ENCODE measurements at regions not wholly inside any gene's neighbourhood (a gene's known extent, or its start where the extent isn't known, plus 50 kb on each side); places are given as distances from the start of the nearest gene placed in this dataset.

DNA sequence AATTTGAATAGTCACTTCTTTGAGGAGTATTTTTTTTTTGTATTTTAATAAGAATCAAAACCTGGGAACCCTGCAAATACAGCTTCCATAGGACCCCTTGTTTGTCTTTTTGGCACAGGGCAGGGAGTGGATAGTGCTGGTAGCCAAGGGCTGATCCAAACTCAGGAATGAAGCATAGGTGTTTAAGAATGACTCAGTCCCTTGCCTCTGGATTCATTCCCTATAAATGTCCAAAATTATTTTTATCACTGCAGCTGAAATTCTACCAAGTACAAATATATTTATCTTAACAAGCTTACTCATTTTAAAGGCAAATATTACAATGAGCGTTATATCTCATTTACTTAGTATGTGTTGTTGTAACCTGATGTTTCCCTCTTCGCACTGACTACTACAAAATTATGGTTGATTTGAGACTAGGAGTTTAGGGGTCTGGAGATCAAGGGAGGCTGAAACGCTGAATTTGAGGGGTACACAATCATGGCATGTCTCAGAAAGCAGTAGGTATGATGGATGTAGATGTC is 278.6 kb upstream of the LYPLAL1 start:
- no peak overlapping the region for H3K27ac Mint-ChIP-seq
- Histone ChIP-seq H3K36me3 (ENCODE audit: control insufficient read depth, insufficient read depth, low read length) (no peaks in the 10 kb centered on the region), H3K9ac (ENCODE audit: extremely low read depth, low read length, poor library complexity, severe bottlenecking) (no peak overlapping the region), H3K27me3 (ENCODE audit: control insufficient read depth, insufficient read depth, low read length, poor library complexity, severe bottlenecking) (no peaks in the 10 kb centered on the region), H3K27ac (ENCODE audit: low read depth, low read length) (no peak overlapping the region), H3K4me1 (ENCODE audit: control insufficient read depth, insufficient read depth, low read length) (no peaks in the 10 kb centered on the region), H3K9me3 (ENCODE audit: control insufficient read depth, low read length) (no peaks in the 10 kb centered on the region), H3K4me3 (ENCODE audit: low read length) (no peak overlapping the region)
- no peaks in the 10 kb centered on the region for H3K4me1 Mint-ChIP-seq
- TF ChIP-seq, protein P1, sequence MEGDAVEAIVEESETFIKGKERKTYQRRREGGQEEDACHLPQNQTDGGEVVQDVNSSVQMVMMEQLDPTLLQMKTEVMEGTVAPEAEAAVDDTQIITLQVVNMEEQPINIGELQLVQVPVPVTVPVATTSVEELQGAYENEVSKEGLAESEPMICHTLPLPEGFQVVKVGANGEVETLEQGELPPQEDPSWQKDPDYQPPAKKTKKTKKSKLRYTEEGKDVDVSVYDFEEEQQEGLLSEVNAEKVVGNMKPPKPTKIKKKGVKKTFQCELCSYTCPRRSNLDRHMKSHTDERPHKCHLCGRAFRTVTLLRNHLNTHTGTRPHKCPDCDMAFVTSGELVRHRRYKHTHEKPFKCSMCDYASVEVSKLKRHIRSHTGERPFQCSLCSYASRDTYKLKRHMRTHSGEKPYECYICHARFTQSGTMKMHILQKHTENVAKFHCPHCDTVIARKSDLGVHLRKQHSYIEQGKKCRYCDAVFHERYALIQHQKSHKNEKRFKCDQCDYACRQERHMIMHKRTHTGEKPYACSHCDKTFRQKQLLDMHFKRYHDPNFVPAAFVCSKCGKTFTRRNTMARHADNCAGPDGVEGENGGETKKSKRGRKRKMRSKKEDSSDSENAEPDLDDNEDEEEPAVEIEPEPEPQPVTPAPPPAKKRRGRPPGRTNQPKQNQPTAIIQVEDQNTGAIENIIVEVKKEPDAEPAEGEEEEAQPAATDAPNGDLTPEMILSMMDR (conservative IDR thresholded peaks at IDR 0.05), result no peak
- no peaks in the 10 kb centered on the region for H3K9me3 Mint-ChIP-seq
- H3K27me3 Mint-ChIP-seq (ENCODE audit: insufficient read depth), result no peaks in the 10 kb centered on the region
- no peaks in the 10 kb centered on the region for H3K36me3 Mint-ChIP-seq (ENCODE audit: low read depth)
- 78 to 89% methylated on average over 1 to 3 of the region's 3 CpGs for WGBS, 2 experiments (ENCODE audit: insufficient coverage in 1 of 2, insufficient read length in 1 of 2)
- no peak overlapping the region for H3K4me3 Mint-ChIP-seq
- no peak for DNase-seq

DNA sequence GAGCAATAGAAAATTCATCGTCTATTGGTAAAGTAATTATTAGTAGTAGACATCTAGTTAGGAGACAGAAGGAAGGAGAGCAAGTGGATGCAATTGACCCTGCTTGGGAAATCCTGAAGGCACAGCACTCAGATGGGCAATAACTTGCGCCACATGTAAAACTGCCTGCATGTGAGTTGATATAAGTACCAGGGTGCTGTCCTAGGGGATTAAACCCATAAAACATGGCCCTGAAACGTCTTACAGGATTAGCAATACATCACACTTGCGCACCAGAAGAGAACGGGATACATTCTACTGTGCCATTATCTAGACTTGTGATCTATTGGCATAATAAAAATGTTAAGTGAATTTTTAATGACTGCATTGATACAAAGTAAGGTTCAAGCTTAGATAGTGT is 277.5 kb upstream of the LYPLAL1 start:
- Mint-ChIP-seq H3K9me3 (no peaks in the 10 kb centered on the region), H3K27ac (no peak overlapping the region), H3K36me3 (ENCODE audit: low read depth) (no peaks in the 10 kb centered on the region), H3K4me1 (no peaks in the 10 kb centered on the region), H3K4me3 (no peak overlapping the region), H3K27me3 (ENCODE audit: insufficient read depth) (no peaks in the 10 kb centered on the region)
- Histone ChIP-seq H3K4me3 (ENCODE audit: low read length) (no peak overlapping the region), H3K36me3 (ENCODE audit: control insufficient read depth, insufficient read depth, low read length) (no peaks in the 10 kb centered on the region), H3K27ac (ENCODE audit: low read depth, low read length) (no peak overlapping the region), H3K9me3 (ENCODE audit: control insufficient read depth, low read length) (no peaks in the 10 kb centered on the region), H3K4me1 (ENCODE audit: control insufficient read depth, insufficient read depth, low read length) (no peaks in the 10 kb centered on the region), H3K27me3 (ENCODE audit: control insufficient read depth, insufficient read depth, low read length, poor library complexity, severe bottlenecking) (no peaks in the 10 kb centered on the region), H3K9ac (ENCODE audit: extremely low read depth, low read length, poor library complexity, severe bottlenecking) (no peak overlapping the region)
- WGBS, 2 experiments (ENCODE audit: insufficient coverage in 1 of 2, insufficient read length in 1 of 2), result 89 to 95% methylated on average over 3 to 5 of the region's 5 CpGs
- DNase-seq, result no peak
- TF ChIP-seq, protein P1 (conservative IDR thresholded peaks at IDR 0.05), result no peak

DNA sequence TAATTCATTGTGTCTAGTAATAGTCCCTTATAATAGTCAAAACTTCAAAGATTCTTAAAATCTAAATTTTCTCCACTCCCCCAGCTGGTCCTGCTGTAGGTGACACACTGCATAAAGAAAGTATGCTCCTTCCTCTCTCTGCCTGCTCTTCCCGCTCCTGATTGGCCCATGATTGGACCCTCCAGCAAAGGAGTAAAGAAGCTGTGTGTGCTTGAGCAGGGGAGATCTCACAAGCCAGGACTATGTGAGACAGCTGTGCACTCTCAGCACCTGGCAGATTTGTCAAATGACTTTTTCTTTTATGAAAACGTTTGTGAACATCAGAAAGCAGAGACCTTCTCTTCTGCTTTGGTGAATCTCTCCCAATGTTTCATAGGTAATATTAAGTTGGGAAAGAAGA is 274.8 kb upstream of the LYPLAL1 start:
- H3K27me3 Mint-ChIP-seq (ENCODE audit: insufficient read depth), result no peaks in the 10 kb centered on the region
- WGBS, 2 experiments (ENCODE audit: insufficient coverage in 1 of 2, insufficient read length in 1 of 2), result 49% methylated on average over 2 of the region's 2 CpGs; no CpG with 5 or more reads in 1 of the 2 experiments
- H3K27ac Mint-ChIP-seq, result no peak overlapping the region
- no peak for DNase-seq
- no peaks in the 10 kb centered on the region for H3K36me3 ChIP-seq (ENCODE audit: control insufficient read depth, insufficient read depth, low read length)
- H3K4me3 Mint-ChIP-seq, result no peak overlapping the region
- H3K36me3 Mint-ChIP-seq (ENCODE audit: low read depth), result no peaks in the 10 kb centered on the region
- H3K4me1 Mint-ChIP-seq, result no peaks in the 10 kb centered on the region
- no peak overlapping the region for H3K27ac ChIP-seq (ENCODE audit: low read depth, low read length)
- H3K9ac ChIP-seq (ENCODE audit: extremely low read depth, low read length, poor library complexity, severe bottlenecking), result no peak overlapping the region
- no peaks in the 10 kb centered on the region for H3K4me1 ChIP-seq (ENCODE audit: control insufficient read depth, insufficient read depth, low read length)
- H3K4me3 ChIP-seq (ENCODE audit: low read length), result no peak overlapping the region
- no peaks in the 10 kb centered on the region for H3K9me3 Mint-ChIP-seq
- TF ChIP-seq, protein P1 (conservative IDR thresholded peaks at IDR 0.05), result no peak
- no peaks in the 10 kb centered on the region for H3K27me3 ChIP-seq (ENCODE audit: control insufficient read depth, insufficient read depth, low read length, poor library complexity, severe bottlenecking)
- H3K9me3 ChIP-seq (ENCODE audit: control insufficient read depth, low read length), result no peaks in the 10 kb centered on the region

Measured in endodermal cell (in vitro differentiated cells).